Stimulated activated CD8-positive, alpha-beta memory T cell treated with anti-CD3 and anti-CD28 coated beads, Interleukin-15, amount 100 ng/mL, for 24 hours (primary cell): ENCODE measurements at regions not wholly inside any gene's neighbourhood (a gene's known extent, or its start where the extent isn't known, plus 50 kb on each side); places are given as distances from the start of the nearest gene placed in this dataset.

Experiments
- DNase-seq: peaks from one replicate; pipeline ENCODE4 v3.0.0-alpha.2; 2020; ENCODE audit warnings: low read depth

GRCh38 chr2:2528846-2529245 lies 197.8 kb upstream of the MYT1L start:
- no peak for DNase-seq

GRCh38 chr2:2527148-2527547 lies 196.1 kb upstream of the MYT1L start:
- no peak for DNase-seq

- DNase-seq: no peak
Observed at GRCh38 chr2:2524348-2524941, 193.4 kb upstream of the MYT1L start.

GRCh38 chr2:2523461-2524347 lies 192.6 kb upstream of the MYT1L start:
- no peak for DNase-seq

GRCh38 chr2:2520401-2520811 lies 189.3 kb upstream of the MYT1L start:
- DNase-seq: no peak

GRCh38 chr2:2519381-2519780 lies 188.3 kb upstream of the MYT1L start:
- DNase-seq: no peak

- no peak for DNase-seq
Observed at GRCh38 chr2:2517399-2517798, 186.3 kb upstream of the MYT1L start.

GRCh38 chr2:2516386-2516785 lies 185.3 kb upstream of the MYT1L start:
- no peak for DNase-seq

- DNase-seq: no peak
Observed at GRCh38 chr2:2512931-2513330, 181.9 kb upstream of the MYT1L start.

- DNase-seq: no peak
Observed at GRCh38 chr2:2507417-2507997, 176.4 kb upstream of the MYT1L start.

- no peak for DNase-seq
Observed at GRCh38 chr2:2506536-2506935, 175.5 kb upstream of the MYT1L start.

GRCh38 chr2:2505604-2506003 lies 174.5 kb upstream of the MYT1L start:
- no peak for DNase-seq

- no peak for DNase-seq
Observed at GRCh38 chr2:2503864-2504418, 172.9 kb upstream of the MYT1L start.

- DNase-seq: no peak
Observed at GRCh38 chr2:2502201-2502549, 171.1 kb upstream of the MYT1L start.

GRCh38 chr2:2501454-2502200 lies 170.6 kb upstream of the MYT1L start:
- DNase-seq: no peak

GRCh38 chr2:2495606-2496005 lies 164.5 kb upstream of the MYT1L start:
- no peak for DNase-seq

- no peak for DNase-seq
Observed at GRCh38 chr2:2493496-2493895, 162.4 kb upstream of the MYT1L start.

GRCh38 chr2:2492800-2493199 lies 161.7 kb upstream of the MYT1L start:
- DNase-seq: no peak

GRCh38 chr2:2491964-2492363 lies 160.9 kb upstream of the MYT1L start:
- DNase-seq: no peak

- no peak for DNase-seq
Observed at GRCh38 chr2:2484301-2484700, 153.2 kb upstream of the MYT1L start.

GRCh38 chr2:2482851-2483250 lies 151.8 kb upstream of the MYT1L start:
- DNase-seq: no peak

- no peak for DNase-seq
Observed at GRCh38 chr2:2472881-2473280, 141.8 kb upstream of the MYT1L start.
